GM12878 (cell line): ENCODE measurements at regions not wholly inside any gene's neighbourhood (a gene's known extent, or its start where the extent isn't known, plus 50 kb on each side); places are given as distances from the start of the nearest gene placed in this dataset.

Source experiments
- CEBPB ChIP-seq, 2 experiments: fragments of 150-350 bp in 1 of 2; IDR thresholded peaks; 2 replicates each; pipeline ENCODE4 v1.6.1; 2012 to 2014; ENCODE audit warnings: low read depth in 2 of 2, low read length in 2 of 2, borderline replicate concordance in 1 of 2, inconsistent platforms in 1 of 2
- CREB1 ChIP-seq: IDR thresholded peaks from 2 replicates; pipeline ENCODE4 v1.6.1; 2012; ENCODE audit warnings: low read depth, mild to moderate bottlenecking, inconsistent platforms
- CREM ChIP-seq: IDR thresholded peaks from 2 replicates; pipeline ENCODE4 v1.6.1; 2014; ENCODE audit warnings: antibody characterized with exemption, low read depth
- NRF1 ChIP-seq: conservative IDR thresholded peaks from 2 replicates; pipeline ENCODE4 v1.6.1; 2011; ENCODE audit warnings: mild to moderate bottlenecking, low read depth, low read length, improper control_type of control experiment
- PKNOX1 ChIP-seq: fragments of 450-650 bp; IDR thresholded peaks from 2 replicates; pipeline ENCODE4 v1.6.1; 2016; ENCODE audit warnings: mild to moderate bottlenecking
- POLR2AphosphoS5 ChIP-seq: IDR thresholded peaks from 2 replicates; pipeline ENCODE4 v1.6.1; 2011; ENCODE audit warnings: mild to moderate bottlenecking, low read length, inconsistent platforms
- SIN3A ChIP-seq: IDR thresholded peaks from 2 replicates; pipeline ENCODE4 v1.6.1; 2012; ENCODE audit warnings: low read depth, low read length, improper control_type of control experiment

GRCh38 chr2:154532004-154532403 lies 166.5 kb upstream of the KCNJ3 start:
- TF ChIP-seq POLR2AphosphoS5 (no peak), NRF1 (no peak), CREM (no peak), CREB1 (no peak), SIN3A (no peak), CEBPB (IDR thresholded peaks at IDR 0.05; ENCODE audit: borderline replicate concordance in 1 of 2, low read depth in 2 of 2, low read length in 2 of 2) (no peak), PKNOX1 (no peak)
